ENCODE measurements at regions not wholly inside any gene's neighbourhood (a gene's known extent, or its start where the extent isn't known, plus 50 kb on each side); places are given as distances from the start of the nearest gene placed in this dataset.

GRCh38 chr2:121045245-121045644 is 239.8 kb downstream of the TFCP2L1 start:
- no peaks in the 10 kb centered on the region for H3K4me1 ChIP-seq (ENCODE audit: control insufficient read depth in 3 of 3, insufficient read depth in 3 of 3, low read length in 3 of 3)
- H3K9ac ChIP-seq (ENCODE audit: low read depth in 1 of 3, low read length in 3 of 3), result no peak overlapping the region
- no peak overlapping the region for H3K27ac ChIP-seq (ENCODE audit: low read depth, low read length)
- H3K27me3 ChIP-seq (ENCODE audit: control insufficient read depth in 3 of 3, insufficient read depth in 3 of 3, low read length in 3 of 3), result peaks cover 0 to 5% (median 0%) of the 10 kb centered on the region in 3 donors
- H3K9me3 ChIP-seq (ENCODE audit: control insufficient read depth in 3 of 3, low read length in 3 of 3), result peaks cover 0 to 2% (median 0%) of the 10 kb centered on the region in 3 donors
- no peak overlapping the region for H3K4me3 ChIP-seq (ENCODE audit: low read length in 3 of 3)
- no peaks in the 10 kb centered on the region for H3K36me3 ChIP-seq (ENCODE audit: control insufficient read depth in 3 of 3, insufficient read depth in 3 of 3, low read length in 3 of 3)

- Histone ChIP-seq H3K36me3 (ENCODE audit: control insufficient read depth in 3 of 3, insufficient read depth in 3 of 3, low read length in 3 of 3) (no peaks in the 10 kb centered on the region), H3K27ac (ENCODE audit: low read depth, low read length) (no peak overlapping the region), H3K4me3 (ENCODE audit: low read length in 3 of 3) (no peak overlapping the region), H3K9me3 (ENCODE audit: control insufficient read depth in 3 of 3, low read length in 3 of 3) (peaks cover 0 to 2% (median 0%) of the 10 kb centered on the region in 3 donors), H3K9ac (ENCODE audit: low read depth in 1 of 3, low read length in 3 of 3) (no peak overlapping the region), H3K27me3 (ENCODE audit: control insufficient read depth in 3 of 3, insufficient read depth in 3 of 3, low read length in 3 of 3) (peaks cover 0 to 5% (median 0%) of the 10 kb centered on the region in 3 donors), H3K4me1 (ENCODE audit: control insufficient read depth in 3 of 3, insufficient read depth in 3 of 3, low read length in 3 of 3) (no peaks in the 10 kb centered on the region)
Measured at GRCh38 chr2:121046335-121046734, 238.7 kb downstream of the TFCP2L1 start.

- Histone ChIP-seq H3K4me1 (ENCODE audit: control insufficient read depth in 3 of 3, insufficient read depth in 3 of 3, low read length in 3 of 3) (no peaks in the 10 kb centered on the region), H3K36me3 (ENCODE audit: control insufficient read depth in 3 of 3, insufficient read depth in 3 of 3, low read length in 3 of 3) (no peaks in the 10 kb centered on the region), H3K27ac (ENCODE audit: low read depth, low read length) (no peak overlapping the region), H3K9me3 (ENCODE audit: control insufficient read depth in 3 of 3, low read length in 3 of 3) (peaks cover 0 to 2% (median 0%) of the 10 kb centered on the region in 3 donors), H3K4me3 (ENCODE audit: low read length in 3 of 3) (no peak overlapping the region), H3K9ac (ENCODE audit: low read depth in 1 of 3, low read length in 3 of 3) (no peak overlapping the region), H3K27me3 (ENCODE audit: control insufficient read depth in 3 of 3, insufficient read depth in 3 of 3, low read length in 3 of 3) (peaks cover 0 to 5% (median 0%) of the 10 kb centered on the region in 3 donors)
Measured at GRCh38 chr2:121047383-121047782, 237.6 kb downstream of the TFCP2L1 start.

- Histone ChIP-seq H3K27ac (ENCODE audit: low read depth, low read length) (no peak overlapping the region), H3K4me3 (ENCODE audit: low read length in 3 of 3) (no peak overlapping the region), H3K9ac (ENCODE audit: low read depth in 1 of 3, low read length in 3 of 3) (no peak overlapping the region), H3K27me3 (ENCODE audit: control insufficient read depth in 3 of 3, insufficient read depth in 3 of 3, low read length in 3 of 3) (peaks cover 0 to 2% (median 0%) of the 10 kb centered on the region in 3 donors), H3K4me1 (ENCODE audit: control insufficient read depth in 3 of 3, insufficient read depth in 3 of 3, low read length in 3 of 3) (no peaks in the 10 kb centered on the region), H3K9me3 (ENCODE audit: control insufficient read depth in 3 of 3, low read length in 3 of 3) (no peaks in the 10 kb centered on the region), H3K36me3 (ENCODE audit: control insufficient read depth in 3 of 3, insufficient read depth in 3 of 3, low read length in 3 of 3) (no peaks in the 10 kb centered on the region)
Measured at GRCh38 chr2:121049131-121049530, 235.9 kb downstream of the TFCP2L1 start.

- Histone ChIP-seq H3K27me3 (ENCODE audit: control insufficient read depth in 3 of 3, insufficient read depth in 3 of 3, low read length in 3 of 3) (peaks cover 0 to 2% (median 0%) of the 10 kb centered on the region in 3 donors), H3K4me3 (ENCODE audit: low read length in 3 of 3) (no peak overlapping the region), H3K9me3 (ENCODE audit: control insufficient read depth in 3 of 3, low read length in 3 of 3) (no peaks in the 10 kb centered on the region), H3K4me1 (ENCODE audit: control insufficient read depth in 3 of 3, insufficient read depth in 3 of 3, low read length in 3 of 3) (no peaks in the 10 kb centered on the region), H3K9ac (ENCODE audit: low read depth in 1 of 3, low read length in 3 of 3) (no peak overlapping the region), H3K36me3 (ENCODE audit: control insufficient read depth in 3 of 3, insufficient read depth in 3 of 3, low read length in 3 of 3) (no peaks in the 10 kb centered on the region), H3K27ac (ENCODE audit: low read depth, low read length) (no peak overlapping the region)
Measured at GRCh38 chr2:121049950-121050585, 234.9 kb downstream of the TFCP2L1 start.

GRCh38 chr2:121051311-121051710 is 233.7 kb downstream of the TFCP2L1 start:
- no peak overlapping the region for H3K9ac ChIP-seq (ENCODE audit: low read depth in 1 of 3, low read length in 3 of 3)
- H3K36me3 ChIP-seq (ENCODE audit: control insufficient read depth in 3 of 3, insufficient read depth in 3 of 3, low read length in 3 of 3), result no peaks in the 10 kb centered on the region
- no peaks in the 10 kb centered on the region for H3K9me3 ChIP-seq (ENCODE audit: control insufficient read depth in 3 of 3, low read length in 3 of 3)

GRCh38 chr2:121052023-121052422 is 233.0 kb downstream of the TFCP2L1 start:
- H3K27me3 ChIP-seq (ENCODE audit: control insufficient read depth in 3 of 3, insufficient read depth in 3 of 3, low read length in 3 of 3), result no peaks in the 10 kb centered on the region
- H3K4me1 ChIP-seq (ENCODE audit: control insufficient read depth in 3 of 3, insufficient read depth in 3 of 3, low read length in 3 of 3), result no peaks in the 10 kb centered on the region
- no peak overlapping the region for H3K9ac ChIP-seq (ENCODE audit: low read depth in 1 of 3, low read length in 3 of 3)
- H3K27ac ChIP-seq (ENCODE audit: low read depth, low read length), result no peak overlapping the region
- no peaks in the 10 kb centered on the region for H3K9me3 ChIP-seq (ENCODE audit: control insufficient read depth in 3 of 3, low read length in 3 of 3)
- no peak overlapping the region for H3K4me3 ChIP-seq (ENCODE audit: low read length in 3 of 3)
- H3K36me3 ChIP-seq (ENCODE audit: control insufficient read depth in 3 of 3, insufficient read depth in 3 of 3, low read length in 3 of 3), result no peaks in the 10 kb centered on the region

More at GRCh38 chr2:121051311-121051710, 233.7 kb downstream of the TFCP2L1 start:
- no peak overlapping the region for H3K4me3 ChIP-seq (ENCODE audit: low read length in 3 of 3)
- no peaks in the 10 kb centered on the region for H3K4me1 ChIP-seq (ENCODE audit: control insufficient read depth in 3 of 3, insufficient read depth in 3 of 3, low read length in 3 of 3)
- H3K27me3 ChIP-seq (ENCODE audit: control insufficient read depth in 3 of 3, insufficient read depth in 3 of 3, low read length in 3 of 3), result no peaks in the 10 kb centered on the region
- no peak overlapping the region for H3K27ac ChIP-seq (ENCODE audit: low read depth, low read length)

GRCh38 chr2:121052521-121052920 is 232.5 kb downstream of the TFCP2L1 start:
- H3K36me3 ChIP-seq (ENCODE audit: control insufficient read depth in 3 of 3, insufficient read depth in 3 of 3, low read length in 3 of 3), result no peaks in the 10 kb centered on the region
- no peaks in the 10 kb centered on the region for H3K4me1 ChIP-seq (ENCODE audit: control insufficient read depth in 3 of 3, insufficient read depth in 3 of 3, low read length in 3 of 3)
- no peaks in the 10 kb centered on the region for H3K27me3 ChIP-seq (ENCODE audit: control insufficient read depth in 3 of 3, insufficient read depth in 3 of 3, low read length in 3 of 3)
- no peaks in the 10 kb centered on the region for H3K9me3 ChIP-seq (ENCODE audit: control insufficient read depth in 3 of 3, low read length in 3 of 3)
- H3K27ac ChIP-seq (ENCODE audit: low read depth, low read length), result no peak overlapping the region
- H3K9ac ChIP-seq (ENCODE audit: low read depth in 1 of 3, low read length in 3 of 3), result no peak overlapping the region
- no peak overlapping the region for H3K4me3 ChIP-seq (ENCODE audit: low read length in 3 of 3)

- H3K4me1 ChIP-seq (ENCODE audit: control insufficient read depth in 3 of 3, insufficient read depth in 3 of 3, low read length in 3 of 3), result no peaks in the 10 kb centered on the region
- no peaks in the 10 kb centered on the region for H3K36me3 ChIP-seq (ENCODE audit: control insufficient read depth in 3 of 3, insufficient read depth in 3 of 3, low read length in 3 of 3)
- H3K4me3 ChIP-seq (ENCODE audit: low read length in 3 of 3), result no peak overlapping the region
- H3K9ac ChIP-seq (ENCODE audit: low read depth in 1 of 3, low read length in 3 of 3), result no peak overlapping the region
- H3K27me3 ChIP-seq (ENCODE audit: control insufficient read depth in 3 of 3, insufficient read depth in 3 of 3, low read length in 3 of 3), result no peaks in the 10 kb centered on the region
- H3K27ac ChIP-seq (ENCODE audit: low read depth, low read length), result no peak overlapping the region
- H3K9me3 ChIP-seq (ENCODE audit: control insufficient read depth in 3 of 3, low read length in 3 of 3), result no peaks in the 10 kb centered on the region
Measured at GRCh38 chr2:121055088-121055487, 229.9 kb downstream of the TFCP2L1 start.

- no peak overlapping the region for H3K27ac ChIP-seq (ENCODE audit: low read depth, low read length)
- no peaks in the 10 kb centered on the region for H3K9me3 ChIP-seq (ENCODE audit: control insufficient read depth in 3 of 3, low read length in 3 of 3)
- no peaks in the 10 kb centered on the region for H3K4me1 ChIP-seq (ENCODE audit: control insufficient read depth in 3 of 3, insufficient read depth in 3 of 3, low read length in 3 of 3)
- no peaks in the 10 kb centered on the region for H3K36me3 ChIP-seq (ENCODE audit: control insufficient read depth in 3 of 3, insufficient read depth in 3 of 3, low read length in 3 of 3)
- no peaks in the 10 kb centered on the region for H3K27me3 ChIP-seq (ENCODE audit: control insufficient read depth in 3 of 3, insufficient read depth in 3 of 3, low read length in 3 of 3)
- H3K4me3 ChIP-seq (ENCODE audit: low read length in 3 of 3), result no peak overlapping the region
- H3K9ac ChIP-seq (ENCODE audit: low read depth in 1 of 3, low read length in 3 of 3), result no peak overlapping the region
Measured at GRCh38 chr2:121055501-121055900, 229.5 kb downstream of the TFCP2L1 start.

Measured in skeletal muscle tissue (tissue), 3 donors.